Caco-2 (cell line): ENCODE measurements at regions not wholly inside any gene's neighbourhood (a gene's known extent, or its start where the extent isn't known, plus 50 kb on each side); places are given as distances from the start of the nearest gene placed in this dataset.

ENCODE experiments used
- BruUV-seq: library from RNA; stranded (reverse); fragments of 400-500 nt; replicated peaks from 2 replicates; lab custom pipeline; 2021; lab: Mats Ljungman, UMichigan
- CTCF ChIA-PET: fragments of 300-600 bp; sonication (Branson Sonifier 250); formaldehyde crosslinking; loops from one replicate; lab custom pipeline; 2022; ENCODE audit warnings: antibody characterized with exemption; lab: Charles Lee
- POLR2A ChIA-PET: fragments of 300-600 bp; sonication (Branson Sonifier 250); formaldehyde crosslinking; loops from one replicate; lab custom pipeline; 2022; ENCODE audit warnings: antibody characterized with exemption; lab: Charles Lee
- DNase-seq, 2 experiments: peaks; one replicate each; pipeline versions ENCODE4 v3.0.0 to v3.0.0-alpha.2; 2020 to 2022
- H3K27me3 ChIP-seq: replicated peaks from 2 replicates; pipeline ENCODE4 v1.6.0; 2011; ENCODE audit warnings: low read length; ENCODE audit not compliant: control insufficient read depth, insufficient read depth
- H3K36me3 ChIP-seq: 2 replicates; pipeline ENCODE4 v1.5.1; 2011; ENCODE audit warnings: low read length; ENCODE audit not compliant: control insufficient read depth, insufficient read depth
- H3K4me1 ChIP-seq: fragments of 250-450 bp; sonication (Bioruptor Pico); 2 replicates; pipeline ENCODE4 v1.5.1; 2020; ENCODE audit warnings: mild to moderate bottlenecking
- H3K4me3 ChIP-seq: 2 replicates; pipeline ENCODE4 v1.5.1; 2011; ENCODE audit warnings: low read depth, mild to moderate bottlenecking, control low read depth, low read length
- H3K9me3 ChIP-seq: fragments of 250-450 bp; sonication (Bioruptor Pico); 2 replicates; pipeline ENCODE4 v1.5.1; 2020; ENCODE audit warnings: mild to moderate bottlenecking, moderate library complexity
- H3K27ac Mint-ChIP-seq: one replicate; pipeline ENCODE4 v1.8.0; 2022; ENCODE audit warnings: mixed read lengths; ENCODE audit not compliant: unreplicated experiment
- H3K27me3 Mint-ChIP-seq: one replicate; pipeline ENCODE4 v1.8.0; 2022; ENCODE audit warnings: mixed read lengths; ENCODE audit not compliant: insufficient read depth, unreplicated experiment
- H3K36me3 Mint-ChIP-seq: one replicate; pipeline ENCODE4 v1.8.0; 2022; ENCODE audit warnings: mild to moderate bottlenecking, mixed read lengths; ENCODE audit not compliant: insufficient read depth, unreplicated experiment
- H3K4me1 Mint-ChIP-seq: one replicate; pipeline ENCODE4 v1.8.0; 2022; ENCODE audit warnings: low read depth, mixed read lengths; ENCODE audit not compliant: unreplicated experiment
- H3K4me3 Mint-ChIP-seq: one replicate; pipeline ENCODE4 v1.8.0; 2022; ENCODE audit warnings: mild to moderate bottlenecking, moderate library complexity, mixed read lengths; ENCODE audit not compliant: unreplicated experiment
- H3K9me3 Mint-ChIP-seq: one replicate; pipeline ENCODE4 v1.8.0; 2022; ENCODE audit warnings: mixed read lengths; ENCODE audit not compliant: unreplicated experiment
- intact Hi-C: fragments of 100-400 bp; cut with micrococcal nuclease; formaldehyde crosslinking; loops from one replicate; pipeline ENCODE4 v1.10.0; 2022; ENCODE audit not compliant: unreplicated experiment
- TF ChIP-seq, protein P1 (sequence below), 2 experiments: fragments of 200-600 bp in 1 of 2; IDR thresholded peaks; 1 replicate in 1 of 2; 2 replicates in 1 of 2; pipeline versions ENCODE4 v1.5.1 to v1.8.0; 2011 to 2022; ENCODE audit warnings: antibody characterized with exemption in 1 of 2, control low read depth in 1 of 2, inconsistent platforms in 1 of 2, low read depth in 1 of 2, low read length in 1 of 2, mild to moderate bottlenecking in 1 of 2, moderate library complexity in 1 of 2; ENCODE audit not compliant: insufficient read depth in 1 of 2, severe bottlenecking in 1 of 2, unreplicated experiment in 1 of 2

DNA sequence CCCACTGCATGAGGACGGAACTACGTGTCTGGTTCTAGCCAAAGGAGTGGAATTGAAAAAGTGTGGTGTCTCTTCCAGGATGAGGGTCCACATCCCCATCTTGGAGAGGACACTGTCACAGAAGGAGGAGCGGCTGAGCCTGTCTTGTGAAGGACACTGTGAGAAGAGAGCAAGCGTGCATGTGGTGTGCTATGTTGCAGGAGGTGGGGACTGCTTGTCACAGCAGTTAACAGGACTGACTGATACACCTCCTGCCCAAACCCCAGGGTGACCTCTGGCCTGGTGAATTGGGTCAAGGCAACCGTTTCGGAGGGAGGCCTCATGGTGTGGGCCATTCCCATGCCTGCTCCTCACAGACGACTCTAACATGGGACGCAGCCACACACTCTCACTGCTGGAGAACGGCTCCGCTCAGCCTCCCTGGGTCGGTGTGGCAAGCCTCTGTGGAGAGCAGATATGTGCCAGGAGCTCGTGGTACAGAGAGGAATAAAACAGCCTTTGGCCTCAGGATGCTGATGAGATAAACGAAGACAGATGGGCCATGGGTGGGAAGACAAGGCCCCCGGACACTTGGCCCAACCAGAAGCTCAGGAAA lies 56.4 kb upstream of the RBFOX3 start:
- Mint-ChIP-seq H3K36me3 (peaks cover 4% of the 10 kb centered on the region), H3K27me3 (peaks cover 2% of the 10 kb centered on the region), H3K4me1 (peaks cover 12% of the 10 kb centered on the region), H3K27ac (no peak overlapping the region), H3K4me3 (no peak overlapping the region), H3K9me3 (peaks cover 4% of the 10 kb centered on the region)
- TF ChIP-seq, protein P1, sequence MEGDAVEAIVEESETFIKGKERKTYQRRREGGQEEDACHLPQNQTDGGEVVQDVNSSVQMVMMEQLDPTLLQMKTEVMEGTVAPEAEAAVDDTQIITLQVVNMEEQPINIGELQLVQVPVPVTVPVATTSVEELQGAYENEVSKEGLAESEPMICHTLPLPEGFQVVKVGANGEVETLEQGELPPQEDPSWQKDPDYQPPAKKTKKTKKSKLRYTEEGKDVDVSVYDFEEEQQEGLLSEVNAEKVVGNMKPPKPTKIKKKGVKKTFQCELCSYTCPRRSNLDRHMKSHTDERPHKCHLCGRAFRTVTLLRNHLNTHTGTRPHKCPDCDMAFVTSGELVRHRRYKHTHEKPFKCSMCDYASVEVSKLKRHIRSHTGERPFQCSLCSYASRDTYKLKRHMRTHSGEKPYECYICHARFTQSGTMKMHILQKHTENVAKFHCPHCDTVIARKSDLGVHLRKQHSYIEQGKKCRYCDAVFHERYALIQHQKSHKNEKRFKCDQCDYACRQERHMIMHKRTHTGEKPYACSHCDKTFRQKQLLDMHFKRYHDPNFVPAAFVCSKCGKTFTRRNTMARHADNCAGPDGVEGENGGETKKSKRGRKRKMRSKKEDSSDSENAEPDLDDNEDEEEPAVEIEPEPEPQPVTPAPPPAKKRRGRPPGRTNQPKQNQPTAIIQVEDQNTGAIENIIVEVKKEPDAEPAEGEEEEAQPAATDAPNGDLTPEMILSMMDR (IDR thresholded peaks at IDR 0.05; ENCODE audit: insufficient read depth in 1 of 2, low read depth in 1 of 2, low read length in 1 of 2, severe bottlenecking in 1 of 2, unreplicated experiment in 1 of 2) = no peak
- intact Hi-C loops = loop anchor here (5.0 kb wide), 1 partner anchor 40 kb away; no protein-coding TSS in a partner anchor
- Histone ChIP-seq H3K4me1 (peaks cover 6% of the 10 kb centered on the region), H3K4me3 (no peak overlapping the region), H3K27me3 (no peaks in the 10 kb centered on the region), H3K36me3 (no peaks in the 10 kb centered on the region), H3K9me3 (no peaks in the 10 kb centered on the region)
- no TSS peak for BruUV-seq
- CTCF ChIA-PET = no interaction called here
- POLR2A ChIA-PET = no interaction called here
- peak in 1 of 2 experiments; percentile 23 for DNase-seq

DNA sequence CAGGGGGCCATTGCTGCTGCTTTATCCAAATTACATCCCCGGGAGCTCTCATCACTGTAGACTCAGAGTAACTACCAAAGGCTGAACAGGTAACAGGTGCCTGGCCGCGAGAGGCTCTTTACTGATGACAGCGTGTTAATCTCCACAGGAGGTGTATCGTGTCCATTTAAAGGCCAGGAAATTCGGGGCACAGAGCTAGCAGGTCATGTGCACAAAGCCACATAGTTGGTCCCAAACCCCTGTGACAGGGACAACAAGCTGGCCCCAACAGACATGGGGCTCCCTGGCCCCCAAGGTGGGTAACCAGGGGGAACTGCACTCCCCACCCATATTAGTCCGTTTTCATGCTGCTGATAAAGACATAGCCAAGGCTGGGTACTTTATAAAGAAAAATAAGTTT lies 55.3 kb upstream of the RBFOX3 start:
- Mint-ChIP-seq H3K27me3 (peaks cover 2% of the 10 kb centered on the region), H3K4me1 (peaks cover 12% of the 10 kb centered on the region), H3K4me3 (no peak overlapping the region), H3K9me3 (peaks cover 15% of the 10 kb centered on the region), H3K36me3 (peaks cover 4% of the 10 kb centered on the region), H3K27ac (no peak overlapping the region)
- H3K4me3 ChIP-seq = no peak overlapping the region
- no TSS peak for BruUV-seq
- H3K4me1 ChIP-seq = peaks cover 6% of the 10 kb centered on the region
- no peaks in the 10 kb centered on the region for H3K9me3 ChIP-seq
- H3K27me3 ChIP-seq = no peaks in the 10 kb centered on the region
- TF ChIP-seq, protein P1 (IDR thresholded peaks at IDR 0.05; ENCODE audit: insufficient read depth in 1 of 2, low read depth in 1 of 2, low read length in 1 of 2, severe bottlenecking in 1 of 2, unreplicated experiment in 1 of 2) = no peak
- CTCF ChIA-PET = no interaction called here
- POLR2A ChIA-PET = no interaction called here
- intact Hi-C loops = loop anchor here (5.0 kb wide), 1 partner anchor 41 kb away; no protein-coding TSS in a partner anchor
- peak in 1 of 2 experiments; percentile 13 for DNase-seq
- no peaks in the 10 kb centered on the region for H3K36me3 ChIP-seq

DNA sequence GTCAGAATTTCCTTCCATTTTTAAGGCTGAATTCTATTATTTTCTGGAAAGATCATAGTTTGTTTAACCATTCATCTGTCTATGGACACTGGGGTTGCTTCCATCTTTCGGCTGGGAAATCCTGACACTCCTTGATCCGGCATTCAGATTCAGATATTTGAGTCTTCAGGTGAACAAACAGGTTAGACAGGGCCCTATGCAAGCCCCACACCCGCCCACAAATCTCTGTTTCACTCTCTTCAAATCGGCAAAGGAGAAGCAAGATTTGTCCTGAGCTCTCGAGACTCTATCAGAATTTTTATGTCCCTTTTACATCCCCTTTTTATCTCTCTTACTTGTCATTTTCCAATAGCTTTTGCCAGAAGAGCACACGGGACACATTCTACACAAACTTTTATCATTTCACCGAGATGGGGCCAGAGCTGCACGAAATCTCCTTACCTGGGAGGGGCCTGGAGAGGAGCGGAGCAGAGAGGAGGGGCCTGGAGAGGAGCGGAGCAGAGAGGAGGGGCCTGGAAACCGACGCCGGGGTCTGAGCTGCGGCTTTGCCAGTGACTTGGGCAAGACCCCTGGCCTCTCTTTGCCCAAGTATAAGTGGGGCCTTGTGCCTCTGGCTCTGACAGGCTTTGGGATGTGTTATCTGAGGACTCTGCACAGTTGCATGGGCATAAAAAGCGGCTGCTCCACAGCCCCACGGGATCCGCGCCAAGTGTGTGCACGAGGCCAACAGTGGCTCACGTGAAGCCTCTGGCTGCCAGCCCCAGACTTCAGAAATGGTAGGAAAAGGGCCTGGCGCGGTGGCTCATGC lies 54.3 kb upstream of the RBFOX3 start:
- peak overlapping the region; percentile 81 for H3K4me3 Mint-ChIP-seq
- Histone ChIP-seq H3K4me1 (peaks cover 6% of the 10 kb centered on the region), H3K27me3 (no peaks in the 10 kb centered on the region), H3K4me3 (peak overlapping the region; percentile 32), H3K9me3 (no peaks in the 10 kb centered on the region), H3K36me3 (no peaks in the 10 kb centered on the region)
- intact Hi-C loops = loop anchor here (5.0 kb wide), 1 partner anchor 42 kb away; no protein-coding TSS in a partner anchor
- peaks cover 2% of the 10 kb centered on the region for H3K27me3 Mint-ChIP-seq
- ChIA-PET CTCF (interaction anchor here (0.6 kb wide), 1 partner anchor 418 kb away, joined by 5 read pairs; no protein-coding TSS in a partner anchor), POLR2A (no interaction called here)
- peaks cover 12% of the 10 kb centered on the region for H3K4me1 Mint-ChIP-seq
- no TSS peak for BruUV-seq
- peaks cover 4% of the 10 kb centered on the region for H3K36me3 Mint-ChIP-seq
- TF ChIP-seq, protein P1 (IDR thresholded peaks at IDR 0.05; ENCODE audit: insufficient read depth in 1 of 2, low read depth in 1 of 2, low read length in 1 of 2, severe bottlenecking in 1 of 2, unreplicated experiment in 1 of 2) = no peak
- peak; percentile 66 to 68 for DNase-seq
- peaks cover 15% of the 10 kb centered on the region for H3K9me3 Mint-ChIP-seq
- peak overlapping the region; percentile 90 for H3K27ac Mint-ChIP-seq
